LHCN-M2 (cell line): ENCODE measurements at regions not wholly inside any gene's neighbourhood (a gene's known extent, or its start where the extent isn't known, plus 50 kb on each side); places are given as distances from the start of the nearest gene placed in this dataset.

ENCODE experiments used
- DNase-seq: peaks from one replicate; pipeline ENCODE4 v3.0.0-alpha.2; 2012; ENCODE audit warnings: low read depth

GRCh38 chr15:70308735-70309434, 211.2 kb upstream of the TLE3 start:
- DNase-seq = no peak

- DNase-seq = no peak
Measured at GRCh38 chr15:70308011-70308734, 210.5 kb upstream of the TLE3 start.

GRCh38 chr15:70306582-70306981, 208.9 kb upstream of the TLE3 start:
- DNase-seq = no peak

- DNase-seq = no peak
Measured at GRCh38 chr15:70306081-70306480, 208.4 kb upstream of the TLE3 start.

- no peak for DNase-seq
Measured at GRCh38 chr15:70303981-70304380, 206.3 kb upstream of the TLE3 start.

- DNase-seq = no peak
Measured at GRCh38 chr15:70302360-70302759, 204.6 kb upstream of the TLE3 start.

- DNase-seq = no peak
Measured at GRCh38 chr15:70301396-70301795, 203.7 kb upstream of the TLE3 start.

GRCh38 chr15:70299931-70300869, 202.5 kb upstream of the TLE3 start:
- no peak for DNase-seq

GRCh38 chr15:70297465-70298058, 199.8 kb upstream of the TLE3 start:
- DNase-seq = no peak

GRCh38 chr15:70294731-70295305, 197.1 kb upstream of the TLE3 start:
- no peak for DNase-seq

- no peak for DNase-seq
Measured at GRCh38 chr15:70293591-70294470, 196.1 kb upstream of the TLE3 start.

- no peak for DNase-seq
Measured at GRCh38 chr15:70293138-70293537, 195.4 kb upstream of the TLE3 start.

- no peak for DNase-seq
Measured at GRCh38 chr15:70292076-70292760, 194.5 kb upstream of the TLE3 start.

GRCh38 chr15:70291305-70292075, 193.8 kb upstream of the TLE3 start:
- no peak for DNase-seq

GRCh38 chr15:70290708-70291107, 193.0 kb upstream of the TLE3 start:
- DNase-seq = no peak

GRCh38 chr15:70289191-70289955, 191.7 kb upstream of the TLE3 start:
- DNase-seq = no peak

GRCh38 chr15:70286113-70286806, 188.5 kb upstream of the TLE3 start:
- no peak for DNase-seq
